Liver (tissue), 8 donors: ENCODE measurements at regions not wholly inside any gene's neighbourhood (a gene's known extent, or its start where the extent isn't known, plus 50 kb on each side); places are given as distances from the start of the nearest gene placed in this dataset.

ENCODE experiments used
- DNase-seq: peaks from one replicate; pipeline ENCODE4 v3.0.0-alpha.2; 2017; ENCODE audit warnings: low spot score
- H3K27ac ChIP-seq, 2 donors: one replicate each; pipeline ENCODE4 v1.7.0; 2013; ENCODE audit warnings: inconsistent platforms in 2 of 2, low read length in 2 of 2, control low read depth in 1 of 2, low read depth in 1 of 2, mild to moderate bottlenecking in 1 of 2
- H3K27me3 ChIP-seq, 4 donors: one replicate each; pipeline versions ENCODE4 v1.6.1 to v1.7.0; 2013; ENCODE audit warnings: low read length in 3 of 4, inconsistent platforms in 1 of 4, mild to moderate bottlenecking in 1 of 4, moderate library complexity in 1 of 4; ENCODE audit not compliant: control insufficient read depth in 4 of 4, insufficient read depth in 4 of 4
- H3K36me3 ChIP-seq, 4 donors: one replicate each; pipeline versions ENCODE4 v1.6.1 to v1.7.0; 2013; ENCODE audit warnings: low read length in 3 of 4, mild to moderate bottlenecking in 3 of 4, low read depth in 1 of 4, moderate library complexity in 1 of 4; ENCODE audit not compliant: control insufficient read depth in 4 of 4, insufficient read depth in 3 of 4
- H3K4me1 ChIP-seq, 4 donors: one replicate each; pipeline versions ENCODE4 v1.6.1 to v1.7.0; 2013; ENCODE audit warnings: low read length in 3 of 4, mild to moderate bottlenecking in 3 of 4, moderate library complexity in 1 of 4; ENCODE audit not compliant: control insufficient read depth in 4 of 4, insufficient read depth in 4 of 4
- H3K4me3 ChIP-seq, 3 donors: one replicate each; pipeline versions ENCODE4 v1.6.1 to v1.7.0; 2013; ENCODE audit warnings: low read length in 3 of 3, control low read depth in 1 of 3, low read depth in 1 of 3, mild to moderate bottlenecking in 1 of 3
- H3K9ac ChIP-seq, 2 donors: one replicate each; pipeline ENCODE4 v1.7.0; 2013; ENCODE audit warnings: low read length in 2 of 2, mild to moderate bottlenecking in 2 of 2, moderate library complexity in 2 of 2, control low read depth in 1 of 2, low read depth in 1 of 2
- H3K9me3 ChIP-seq, 4 donors: one replicate each; pipeline versions ENCODE4 v1.6.1 to v1.7.0; 2013; ENCODE audit warnings: low read length in 3 of 4; ENCODE audit not compliant: control insufficient read depth in 4 of 4
- CTCF ChIP-seq: fragments of 150-350 bp; IDR thresholded peaks from 2 replicates; pipeline ENCODE4 v1.5.1; 2017; ENCODE audit warnings: improper control_type of control experiment, low read depth, low read length; ENCODE audit not compliant: missing input control
- EGR1 ChIP-seq, 2 donors: IDR thresholded peaks; 2 replicates each; pipeline ENCODE4 v1.6.1; 2016 to 2018; ENCODE audit warnings: antibody characterized with exemption in 2 of 2, low read depth in 2 of 2
- FOXA1 ChIP-seq: IDR thresholded peaks from 2 replicates; pipeline ENCODE4 v1.6.1; 2016; ENCODE audit warnings: antibody characterized with exemption
- FOXA2 ChIP-seq: IDR thresholded peaks from 2 replicates; pipeline ENCODE4 v1.6.1; 2016; ENCODE audit warnings: antibody characterized with exemption
- HNF4A ChIP-seq, 2 donors: conservative IDR thresholded peaks; 2 replicates each; pipeline ENCODE4 v1.6.1; 2016; ENCODE audit warnings: antibody characterized with exemption in 2 of 2, mild to moderate bottlenecking in 2 of 2
- HNF4G ChIP-seq: IDR thresholded peaks from 2 replicates; pipeline ENCODE4 v1.6.1; 2016; ENCODE audit warnings: antibody characterized with exemption
- JUND ChIP-seq, 2 donors: IDR thresholded peaks; 2 replicates each; pipeline ENCODE4 v1.6.1; 2016; ENCODE audit warnings: antibody characterized with exemption in 2 of 2
- MAX ChIP-seq: IDR thresholded peaks from 2 replicates; pipeline ENCODE4 v1.6.1; 2016; ENCODE audit warnings: antibody characterized with exemption
- NR2F2 ChIP-seq: IDR thresholded peaks from 2 replicates; pipeline ENCODE4 v1.6.1; 2016; ENCODE audit warnings: antibody characterized with exemption
- RAD21 ChIP-seq, 2 donors: IDR thresholded peaks; 2 replicates each; pipeline ENCODE4 v1.6.1; 2016; ENCODE audit warnings: antibody characterized with exemption in 2 of 2, mild to moderate bottlenecking in 2 of 2
- RXRA ChIP-seq, 2 donors: IDR thresholded peaks; 2 replicates each; pipeline ENCODE4 v1.6.1; 2017 to 2018; ENCODE audit warnings: antibody characterized with exemption in 2 of 2, mild to moderate bottlenecking in 1 of 2
- SP1 ChIP-seq: IDR thresholded peaks from 2 replicates; pipeline ENCODE4 v1.6.1; 2018; ENCODE audit warnings: antibody characterized with exemption, mild to moderate bottlenecking
- TAF1 ChIP-seq: conservative IDR thresholded peaks from 2 replicates; pipeline ENCODE4 v1.6.1; 2016; ENCODE audit warnings: antibody characterized with exemption, mild to moderate bottlenecking
- YY1 ChIP-seq: IDR thresholded peaks from 2 replicates; pipeline ENCODE4 v1.6.1; 2016; ENCODE audit warnings: antibody characterized with exemption, mild to moderate bottlenecking
- ZBTB33 ChIP-seq: IDR thresholded peaks from 2 replicates; pipeline ENCODE4 v1.6.1; 2016; ENCODE audit warnings: antibody characterized with exemption
- WGBS: extraction: QIAGEN DNeasy Blood & Tissue Kit; methylation state at CpG from one replicate; pipeline ENCODE4 v1.1.7; 2013; 5-methylcytosine and 5-hydroxymethylcytosine counted together
- donor health status: healthy.
- donor health status: healthy.
- donor health status: healthy.
- donor health status: healthy.
- donor health status: healthy.

- TF ChIP-seq ZBTB33 (no peak), FOXA2 (no peak), MAX (no peak), TAF1 (no peak), RAD21 (IDR thresholded peaks at IDR 0.05) (no peak), RXRA (IDR thresholded peaks at IDR 0.05) (no peak), JUND (IDR thresholded peaks at IDR 0.05) (no peak), YY1 (no peak)
- DNase-seq, result no peak
- WGBS, result 65% methylated on average over 2 of the region's 2 CpGs
Measured at GRCh38 chr9:29691145-29691544, 2117.9 kb upstream of the C9orf72 start.

GRCh38 chr9:29691758-29692407 is 2118.6 kb upstream of the C9orf72 start:
- Histone ChIP-seq H3K9ac (no peak overlapping the region), H3K27ac (no peak overlapping the region), H3K4me3 (no peak overlapping the region), H3K27me3 (no peaks in the 10 kb centered on the region), H3K36me3 (no peaks in the 10 kb centered on the region), H3K4me1 (no peaks in the 10 kb centered on the region), H3K9me3 (peaks cover 0 to 2% (median 0%) of the 10 kb centered on the region in 4 donors)
- WGBS, result 41% methylated on average over 7 of the region's 7 CpGs
- DNase-seq, result no peak
- peak in 1 of 2 donors; percentile 18 for TF ChIP-seq RAD21 (IDR thresholded peaks at IDR 0.05)
- no peak for TF ChIP-seq ZBTB33

More at GRCh38 chr9:29691145-29691544, 2117.9 kb upstream of the C9orf72 start:
- Histone ChIP-seq H3K4me1 (no peaks in the 10 kb centered on the region), H3K9me3 (peaks cover 0 to 2% (median 0%) of the 10 kb centered on the region in 4 donors), H3K27ac (no peak overlapping the region), H3K9ac (no peak overlapping the region), H3K36me3 (no peaks in the 10 kb centered on the region), H3K4me3 (no peak overlapping the region), H3K27me3 (no peaks in the 10 kb centered on the region)

- DNase-seq, result no peak
- Histone ChIP-seq H3K4me3 (no peak overlapping the region), H3K9ac (no peak overlapping the region), H3K9me3 (peaks cover 0 to under 1% (median 0%) of the 10 kb centered on the region in 4 donors), H3K36me3 (no peaks in the 10 kb centered on the region), H3K4me1 (no peaks in the 10 kb centered on the region), H3K27me3 (no peaks in the 10 kb centered on the region), H3K27ac (no peak overlapping the region)
- no peak for TF ChIP-seq HNF4G
- no peak for TF ChIP-seq CTCF
- TF ChIP-seq YY1, result no peak
- TF ChIP-seq EGR1 (IDR thresholded peaks at IDR 0.05; ENCODE audit: low read depth in 2 of 2), result no peak
- no peak for TF ChIP-seq ZBTB33
- no peak for TF ChIP-seq HNF4A (conservative IDR thresholded peaks at IDR 0.05)
- no peak for TF ChIP-seq JUND (IDR thresholded peaks at IDR 0.05)
- TF ChIP-seq FOXA1, result no peak
- TF ChIP-seq SP1, result no peak
- no peak for TF ChIP-seq RAD21 (IDR thresholded peaks at IDR 0.05)
- TF ChIP-seq MAX, result no peak
- no peak for TF ChIP-seq NR2F2
- 59% methylated on average over 2 of the region's 2 CpGs for WGBS
Measured at GRCh38 chr9:29697011-29697410, 2123.7 kb upstream of the C9orf72 start.
